OCI-LY1 (cell line): ENCODE measurements at regions not wholly inside any gene's neighbourhood (a gene's known extent, or its start where the extent isn't known, plus 50 kb on each side); places are given as distances from the start of the nearest gene placed in this dataset.

ENCODE experiments used
- H2AFZ ChIP-seq: fragments of 200-600 bp; sonication (generic), shearing (Covaris generic); 2 replicates; pipeline ENCODE4 v1.6.0; 2014; ENCODE audit warnings: antibody characterized with exemption, mild to moderate bottlenecking, low read length
- H3F3A ChIP-seq: fragments of 200-600 bp; sonication (generic), shearing (Covaris generic); 2 replicates; pipeline ENCODE4 v1.6.0; 2014; ENCODE audit warnings: mild to moderate bottlenecking, antibody characterized with exemption, low read length, moderate library complexity; ENCODE audit not compliant: insufficient read depth
- H3K27ac ChIP-seq: fragments of 200-600 bp; sonication (generic); 2 replicates; pipeline ENCODE4 v1.5.1; 2014; ENCODE audit warnings: low read length, mixed run types, mild to moderate bottlenecking, low read depth; ENCODE audit not compliant: poor library complexity, severe bottlenecking
- H3K27me3 ChIP-seq: fragments of 200-600 bp; sonication (generic); 2 replicates; pipeline ENCODE4 v1.6.0; 2014; ENCODE audit warnings: antibody characterized with exemption, mild to moderate bottlenecking, low read length, moderate library complexity; ENCODE audit not compliant: insufficient read depth
- H3K36me3 ChIP-seq: fragments of 200-600 bp; sonication (generic); 2 replicates; pipeline ENCODE4 v1.6.1; 2014; ENCODE audit warnings: mild to moderate bottlenecking, antibody characterized with exemption, low read length, moderate library complexity, mixed read lengths; ENCODE audit not compliant: insufficient read depth
- H3K4me1 ChIP-seq: fragments of 200-600 bp; sonication (generic); 2 replicates; pipeline ENCODE4 v1.5.1; 2014; ENCODE audit warnings: mild to moderate bottlenecking, low read length, moderate library complexity; ENCODE audit not compliant: insufficient read depth, severe bottlenecking
- H3K4me2 ChIP-seq: fragments of 200-600 bp; sonication (generic), shearing (Covaris generic); 2 replicates; pipeline ENCODE4 v1.6.1; 2014; ENCODE audit warnings: low read length
- H3K4me3 ChIP-seq: fragments of 200-600 bp; sonication (generic); 2 replicates; pipeline ENCODE4 v1.5.1; 2014; ENCODE audit warnings: low read length, low read depth, mild to moderate bottlenecking, mixed read lengths; ENCODE audit not compliant: poor library complexity, severe bottlenecking
- H3K79me2 ChIP-seq: fragments of 200-600 bp; shearing (Covaris generic); 2 replicates; pipeline ENCODE4 v1.6.1; 2016; ENCODE audit warnings: mixed run types, low read length, mixed read lengths; ENCODE audit not compliant: insufficient read depth
- H3K9ac ChIP-seq: fragments of 200-600 bp; sonication (generic), shearing (Covaris generic); 2 replicates; pipeline ENCODE4 v1.6.1; 2014; ENCODE audit warnings: mild to moderate bottlenecking, low read length, mixed read lengths
- H3K9me2 ChIP-seq: fragments of 200-600 bp; sonication (generic), shearing (Covaris generic); 2 replicates; pipeline ENCODE4 v1.6.1; 2014; ENCODE audit warnings: low read depth, mild to moderate bottlenecking, low read length, mixed read lengths
- H3K9me3 ChIP-seq: fragments of 200-600 bp; shearing (Covaris generic); 2 replicates; pipeline ENCODE4 v1.6.1; 2014; ENCODE audit warnings: low read length, mixed read lengths
- H4K20me1 ChIP-seq: fragments of 200-600 bp; sonication (generic), shearing (Covaris generic); 2 replicates; pipeline ENCODE4 v1.6.0; 2016; ENCODE audit warnings: mild to moderate bottlenecking, low read length; ENCODE audit not compliant: insufficient read depth
- EZH2 ChIP-seq: fragments of 200-600 bp; sonication (generic), shearing (Covaris generic); IDR thresholded peaks from 2 replicates; pipeline ENCODE4 v1.8.0; 2017; ENCODE audit warnings: borderline replicate concordance, mixed run types, mild to moderate bottlenecking, antibody characterized with exemption, low read length, moderate library complexity, mixed read lengths
- TF ChIP-seq, protein P1 (sequence below): fragments of 200-600 bp; sonication (generic), shearing (Covaris generic); IDR thresholded peaks from 2 replicates; pipeline ENCODE4 v1.5.1; 2017; ENCODE audit warnings: mild to moderate bottlenecking, antibody characterized with exemption, low read length, moderate library complexity, mixed read lengths

DNA sequence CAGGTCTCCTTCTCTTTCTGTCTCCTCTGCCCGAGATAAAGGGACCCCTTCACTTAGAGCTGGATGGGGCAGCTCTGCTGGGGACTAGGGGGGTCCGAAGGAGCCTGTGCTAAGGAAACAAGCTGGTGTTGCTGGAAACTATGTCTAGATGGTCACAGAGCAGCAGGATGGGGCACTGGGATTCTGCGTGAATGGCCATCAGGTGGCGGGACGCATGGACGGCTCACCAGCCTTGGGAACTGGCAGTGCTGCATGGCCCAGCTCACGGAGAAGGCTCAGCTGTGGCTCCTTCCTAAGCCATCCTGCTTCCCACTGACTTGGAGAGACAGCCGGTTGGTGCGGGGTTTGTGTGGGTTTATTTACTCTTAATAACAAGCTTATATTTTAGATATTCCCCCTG lies 411.8 kb downstream of the ZNF536 start:
- Histone ChIP-seq H3K9me2 (no peaks in the 10 kb centered on the region), H3K36me3 (no peaks in the 10 kb centered on the region), H3K79me2 (no peaks in the 10 kb centered on the region), H3F3A (no peaks in the 10 kb centered on the region), H3K27ac (no peak overlapping the region), H3K4me2 (no peak overlapping the region), H3K4me3 (no peak overlapping the region), H3K4me1 (no peaks in the 10 kb centered on the region), H2AFZ (no peak overlapping the region), H3K9me3 (no peaks in the 10 kb centered on the region), H3K9ac (no peak overlapping the region), H3K27me3 (no peaks in the 10 kb centered on the region), H4K20me1 (no peaks in the 10 kb centered on the region)
- TF ChIP-seq, protein P1, sequence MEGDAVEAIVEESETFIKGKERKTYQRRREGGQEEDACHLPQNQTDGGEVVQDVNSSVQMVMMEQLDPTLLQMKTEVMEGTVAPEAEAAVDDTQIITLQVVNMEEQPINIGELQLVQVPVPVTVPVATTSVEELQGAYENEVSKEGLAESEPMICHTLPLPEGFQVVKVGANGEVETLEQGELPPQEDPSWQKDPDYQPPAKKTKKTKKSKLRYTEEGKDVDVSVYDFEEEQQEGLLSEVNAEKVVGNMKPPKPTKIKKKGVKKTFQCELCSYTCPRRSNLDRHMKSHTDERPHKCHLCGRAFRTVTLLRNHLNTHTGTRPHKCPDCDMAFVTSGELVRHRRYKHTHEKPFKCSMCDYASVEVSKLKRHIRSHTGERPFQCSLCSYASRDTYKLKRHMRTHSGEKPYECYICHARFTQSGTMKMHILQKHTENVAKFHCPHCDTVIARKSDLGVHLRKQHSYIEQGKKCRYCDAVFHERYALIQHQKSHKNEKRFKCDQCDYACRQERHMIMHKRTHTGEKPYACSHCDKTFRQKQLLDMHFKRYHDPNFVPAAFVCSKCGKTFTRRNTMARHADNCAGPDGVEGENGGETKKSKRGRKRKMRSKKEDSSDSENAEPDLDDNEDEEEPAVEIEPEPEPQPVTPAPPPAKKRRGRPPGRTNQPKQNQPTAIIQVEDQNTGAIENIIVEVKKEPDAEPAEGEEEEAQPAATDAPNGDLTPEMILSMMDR, result no peak
- TF ChIP-seq EZH2, result no peak

GRCh38 chr19:30783212-30783611 lies 411.0 kb downstream of the ZNF536 start:
- no peak for TF ChIP-seq EZH2
- TF ChIP-seq, protein P1, result no peak

DNA sequence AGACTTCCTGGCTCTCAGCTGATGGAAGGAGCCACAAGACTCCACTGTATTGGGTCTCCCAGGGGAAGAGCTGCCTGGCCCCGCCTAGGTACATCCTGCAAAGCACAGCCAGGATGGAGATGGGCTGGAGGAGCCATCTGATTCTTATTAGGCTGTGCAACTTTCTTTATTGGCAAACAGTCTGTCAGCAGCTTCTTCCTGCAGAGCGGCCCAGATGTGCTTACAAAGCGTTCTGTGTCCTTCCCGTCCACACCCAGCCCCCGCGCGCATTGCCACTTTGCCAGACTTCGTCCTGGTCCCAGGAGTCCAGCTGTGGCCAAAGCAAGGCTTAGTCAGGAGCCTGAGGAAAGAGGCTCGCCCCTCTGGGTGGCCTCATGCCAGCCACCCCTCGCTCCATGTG lies 409.3 kb downstream of the ZNF536 start:
- TF ChIP-seq, protein P1, result no peak
- no peak for TF ChIP-seq EZH2
- Histone ChIP-seq H3K4me1 (no peaks in the 10 kb centered on the region), H3K4me3 (no peak overlapping the region), H3K9ac (no peak overlapping the region), H3K4me2 (no peak overlapping the region), H3K27ac (no peak overlapping the region), H4K20me1 (no peaks in the 10 kb centered on the region), H2AFZ (no peak overlapping the region), H3K27me3 (no peaks in the 10 kb centered on the region), H3F3A (no peaks in the 10 kb centered on the region), H3K9me3 (no peaks in the 10 kb centered on the region), H3K36me3 (no peaks in the 10 kb centered on the region), H3K9me2 (no peaks in the 10 kb centered on the region), H3K79me2 (no peaks in the 10 kb centered on the region)

More at GRCh38 chr19:30783212-30783611, 411.0 kb downstream of the ZNF536 start:
- Histone ChIP-seq H3K4me3 (no peak overlapping the region), H3K4me1 (no peaks in the 10 kb centered on the region), H3K27ac (no peak overlapping the region), H3K9me3 (no peaks in the 10 kb centered on the region), H3K36me3 (no peaks in the 10 kb centered on the region), H3F3A (no peaks in the 10 kb centered on the region), H3K27me3 (no peaks in the 10 kb centered on the region), H2AFZ (no peak overlapping the region), H4K20me1 (no peaks in the 10 kb centered on the region), H3K4me2 (no peak overlapping the region), H3K79me2 (no peaks in the 10 kb centered on the region), H3K9me2 (no peaks in the 10 kb centered on the region), H3K9ac (no peak overlapping the region)
